ENCODE measurements at regions not wholly inside any gene's neighbourhood (a gene's known extent, or its start where the extent isn't known, plus 50 kb on each side); places are given as distances from the start of the nearest gene placed in this dataset.
A peak's percentile ranks its signal among the peaks of the same experiment; 100 is the strongest.

DNA sequence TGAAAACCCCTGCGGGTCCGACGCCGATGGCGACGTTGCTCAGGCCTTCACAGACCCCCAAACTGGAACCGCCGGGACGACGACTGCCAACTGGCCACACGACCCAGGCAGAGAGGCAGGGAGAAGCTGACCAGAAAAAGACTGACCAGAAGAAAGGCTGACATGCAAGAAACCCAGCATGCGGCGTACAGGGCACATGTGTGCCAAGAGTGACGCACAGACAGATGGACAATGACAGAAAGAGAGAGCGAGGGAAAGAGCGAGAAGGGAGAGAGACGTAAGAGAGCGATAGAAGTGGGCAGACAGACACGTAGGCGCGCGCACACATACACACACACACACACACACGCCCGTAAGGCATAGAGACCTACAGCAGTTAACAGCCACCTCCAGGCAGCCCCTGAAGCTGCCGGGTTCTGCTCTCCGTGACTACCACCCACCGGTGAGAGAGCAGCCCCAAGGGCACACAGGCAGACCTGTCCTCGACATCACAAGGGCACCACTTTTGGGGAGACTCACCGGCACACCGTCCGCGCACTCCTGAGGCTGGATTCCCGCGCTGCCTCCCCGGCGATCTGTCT lies 67.2 kb upstream of the ZNF527 start:
- TF ChIP-seq POLR2A (IDR thresholded peaks at IDR 0.05) (no peak), CTCF (IDR thresholded peaks at IDR 0.05) (no peak), POLR2AphosphoS5 (IDR thresholded peaks at IDR 0.05) (no peak), EP300 (IDR thresholded peaks at IDR 0.05) (no peak)
- Histone ChIP-seq H3K27ac (peak overlapping the region in 1 of 5 donors; percentile 17), H3K27me3 (no peaks in the 10 kb centered on the region), H3K4me1 (no peaks in the 10 kb centered on the region), H3K36me3 (no peaks in the 10 kb centered on the region), H3K4me3 (peak overlapping the region; percentile 31 to 46 (median 36)), H3K9me3 (peaks cover 0 to 47% (median 39%) of the 10 kb centered on the region in 4 donors)
- 35 to 69% (median 62%) methylated on average over 35 to 36 of the region's 36 CpGs for WGBS, 5 donors
- intact Hi-C loops (cut with DNase I; ENCODE audit: low total_unique reads), result no loop called here
- no peak for DNase-seq

GRCh38 chr19:37304190-37304883 lies 66.6 kb upstream of the ZNF527 start:
- Histone ChIP-seq H3K36me3 (no peaks in the 10 kb centered on the region), H3K4me3 (peak overlapping the region; percentile 31 to 46 (median 36)), H3K9me3 (peaks cover 0 to 47% (median 39%) of the 10 kb centered on the region in 4 donors), H3K27ac (peak overlapping the region in 1 of 5 donors; percentile 17), H3K27me3 (no peaks in the 10 kb centered on the region), H3K4me1 (no peaks in the 10 kb centered on the region)
- WGBS, 5 donors, result 31 to 56% (median 53%) methylated on average over 32 to 44 of the region's 44 CpGs
- peak in 1 of 2 donors; percentile 10 for DNase-seq
- TF ChIP-seq EP300 (IDR thresholded peaks at IDR 0.05) (no peak), POLR2A (IDR thresholded peaks at IDR 0.05) (no peak)
- intact Hi-C loops (cut with DNase I; ENCODE audit: low total_unique reads), result no loop called here

- Histone ChIP-seq H3K27me3 (no peaks in the 10 kb centered on the region), H3K4me3 (no peak overlapping the region), H3K36me3 (no peaks in the 10 kb centered on the region), H3K27ac (no peak overlapping the region), H3K4me1 (no peaks in the 10 kb centered on the region), H3K9me3 (peaks cover 0 to 47% (median 39%) of the 10 kb centered on the region in 4 donors)
- no peak for DNase-seq
- TF ChIP-seq POLR2AphosphoS5 (IDR thresholded peaks at IDR 0.05), result no peak
- no peak for TF ChIP-seq CTCF (IDR thresholded peaks at IDR 0.05)
- no peak for TF ChIP-seq POLR2A (IDR thresholded peaks at IDR 0.05)
- TF ChIP-seq EP300 (IDR thresholded peaks at IDR 0.05), result no peak
- WGBS, 5 donors, result 92 to 96% (median 96%) methylated on average over 17 of the region's 17 CpGs
- intact Hi-C loops (cut with DNase I; ENCODE audit: low total_unique reads), result no loop called here
Observed at GRCh38 chr19:37304884-37305255, 66.0 kb upstream of the ZNF527 start.

DNA sequence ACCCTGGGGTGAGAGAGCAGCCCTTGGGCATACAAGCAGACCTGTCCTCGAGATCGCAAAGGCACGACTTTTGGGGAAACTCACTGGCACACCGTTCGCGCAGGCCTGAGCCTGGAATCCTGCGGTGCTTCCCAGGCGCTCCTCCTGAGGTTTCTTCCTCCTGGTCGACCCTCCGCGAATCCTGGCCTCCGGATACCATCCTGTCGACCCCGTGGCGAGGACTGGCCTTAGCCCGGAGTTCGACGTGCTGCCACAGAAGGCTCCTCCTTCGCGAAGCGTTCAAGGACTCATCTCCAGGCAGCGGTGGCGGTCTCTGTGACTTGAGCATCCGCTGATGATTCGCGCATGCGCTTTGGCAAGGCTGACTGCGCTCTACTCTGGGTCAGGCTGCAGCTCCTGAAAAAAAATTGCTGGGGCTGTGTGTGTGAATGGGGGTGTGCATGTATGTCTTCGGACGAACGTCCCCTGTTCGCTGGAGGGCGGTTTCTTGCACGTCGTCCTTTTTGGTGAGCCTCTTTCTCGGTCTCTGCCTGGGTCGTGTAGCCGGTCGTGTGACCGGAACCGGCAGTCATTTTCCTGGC lies 64.4 kb upstream of the ZNF527 start:
- H3K36me3 ChIP-seq, result no peaks in the 10 kb centered on the region
- no peak for DNase-seq
- peaks cover 0 to 47% (median 39%) of the 10 kb centered on the region in 4 donors for H3K9me3 ChIP-seq
- no peak overlapping the region for H3K27ac ChIP-seq
- H3K4me3 ChIP-seq, result no peak overlapping the region
- 91 to 97% (median 93%) methylated on average over 41 of the region's 41 CpGs for WGBS, 5 donors
- no peaks in the 10 kb centered on the region for H3K4me1 ChIP-seq
- intact Hi-C loops (cut with DNase I; ENCODE audit: low total_unique reads), result no loop called here
- TF ChIP-seq EP300 (IDR thresholded peaks at IDR 0.05) (no peak), POLR2AphosphoS5 (IDR thresholded peaks at IDR 0.05) (no peak), CTCF (IDR thresholded peaks at IDR 0.05) (no peak), POLR2A (IDR thresholded peaks at IDR 0.05) (no peak)
- H3K27me3 ChIP-seq, result no peaks in the 10 kb centered on the region
